GM19238 (cell line): ENCODE measurements at regions not wholly inside any gene's neighbourhood (a gene's known extent, or its start where the extent isn't known, plus 50 kb on each side); places are given as distances from the start of the nearest gene placed in this dataset.

Experiments
- DNase-seq: peaks from one replicate; pipeline ENCODE4 v3.0.0; 2011; ENCODE audit warnings: low spot score; ENCODE audit not compliant: insufficient read length

DNA sequence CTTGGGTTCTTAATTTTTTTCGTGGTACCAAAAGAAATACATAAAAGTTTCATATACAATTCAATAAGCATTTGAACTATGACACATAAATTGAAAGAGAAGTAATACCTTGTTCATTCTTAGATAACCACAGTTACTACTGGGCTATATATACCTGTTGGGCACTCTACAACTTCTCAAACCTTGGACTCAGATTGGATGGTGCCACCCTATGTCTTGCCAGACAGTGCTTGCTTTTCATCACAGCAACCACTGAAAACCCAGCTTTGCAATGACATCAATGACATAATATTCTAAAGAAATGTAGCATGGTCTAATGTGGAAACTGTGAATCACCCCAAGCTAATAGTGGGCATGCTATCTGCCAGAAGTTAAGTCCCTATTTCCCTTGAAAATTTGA is 62.8 kb upstream of the DPH5 start:
- DNase-seq: no peak

GRCh38 chr1:101086783-101087182 is 61.2 kb upstream of the DPH5 start:
- DNase-seq: no peak

GRCh38 chr1:101081496-101082488 is 56.2 kb upstream of the DPH5 start:
- DNase-seq: no peak

DNA sequence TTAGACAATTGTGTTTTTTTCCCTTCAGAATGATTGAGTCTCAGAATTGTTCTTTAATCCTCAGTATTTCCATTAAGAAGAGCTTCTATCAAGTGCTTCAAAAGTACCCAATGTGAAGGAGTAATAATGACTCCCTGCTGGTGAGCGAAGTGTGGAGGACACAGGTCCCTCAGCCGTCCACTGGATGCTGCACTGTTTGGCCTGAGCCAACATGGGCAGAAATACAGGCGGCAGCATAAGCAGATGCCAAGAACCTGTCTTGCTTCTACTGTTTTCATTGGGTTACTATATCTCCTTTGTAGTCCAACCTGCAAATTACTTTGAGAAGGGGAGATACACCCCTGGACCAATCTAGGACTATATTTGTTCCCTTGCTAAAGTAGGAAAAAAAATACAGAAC is 55.3 kb upstream of the DPH5 start:
- DNase-seq: no peak

- no peak for DNase-seq
These were observed 53.8 kb upstream of the DPH5 start for GRCh38 chr1:101079341-101079740.

- DNase-seq: no peak
These were observed 52.3 kb upstream of the DPH5 start for GRCh38 chr1:101077849-101078248.

DNA sequence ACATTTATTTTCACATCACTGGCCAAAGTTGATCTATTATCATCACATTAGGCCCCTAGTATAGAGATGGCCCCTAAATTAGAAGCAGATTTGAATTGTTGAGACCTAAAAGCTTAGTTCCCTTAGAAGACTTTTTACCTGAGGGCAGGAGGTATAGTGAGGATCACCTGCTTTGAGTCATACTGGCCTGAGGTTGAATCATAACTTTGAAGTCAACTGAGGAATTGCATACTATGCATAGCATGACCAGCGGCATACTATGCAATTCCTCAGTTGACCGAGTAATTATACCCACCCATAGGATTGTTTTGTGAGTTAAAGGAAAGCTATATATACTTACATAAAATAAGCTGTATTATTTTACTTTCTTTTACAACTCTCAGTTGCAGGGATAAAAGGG is 50.3 kb upstream of the DPH5 start:
- DNase-seq: no peak
